ENCODE measurements at regions not wholly inside any gene's neighbourhood (a gene's known extent, or its start where the extent isn't known, plus 50 kb on each side); places are given as distances from the start of the nearest gene placed in this dataset.

DNA sequence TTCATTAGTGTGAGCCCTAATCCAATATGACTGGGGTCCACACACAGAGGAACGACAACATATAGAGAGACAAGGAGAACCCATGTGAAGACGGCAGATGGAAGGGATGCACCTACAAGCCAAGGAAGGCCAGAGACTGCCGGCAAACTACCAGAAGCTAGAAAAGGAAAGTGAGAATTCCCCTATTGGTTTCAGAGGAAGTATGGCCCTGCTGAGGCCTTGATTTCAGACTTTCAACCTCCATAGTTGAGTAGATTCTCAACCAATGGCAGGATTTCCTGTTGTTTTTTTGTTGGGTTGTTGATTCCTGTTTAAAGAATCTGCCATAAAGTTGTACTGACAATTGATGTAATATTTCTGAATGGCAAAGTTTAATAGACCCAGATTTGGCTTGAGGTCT is 241.5 kb downstream of the SATB2 start:
- no peak overlapping the region for H3K4me3 ChIP-seq (ENCODE audit: low read length)
- H3K9me3 ChIP-seq (ENCODE audit: control insufficient read depth, insufficient read depth, low read length) = no peaks in the 10 kb centered on the region
- no peaks in the 10 kb centered on the region for H3K4me1 ChIP-seq (ENCODE audit: control insufficient read depth, insufficient read depth, low read length)
- no peak overlapping the region for H3K27ac ChIP-seq (ENCODE audit: low read length)
- no peaks in the 10 kb centered on the region for H3K27me3 ChIP-seq (ENCODE audit: control insufficient read depth, insufficient read depth, low read length)
- DNase-seq (ENCODE audit: low read depth, low spot score) = no peak
- no peaks in the 10 kb centered on the region for H3K36me3 ChIP-seq (ENCODE audit: control insufficient read depth, insufficient read depth, low read length)
- no CpG with 5 or more reads among the region's 3 CpGs for WGBS (ENCODE audit: insufficient coverage, insufficient read length)

- Histone ChIP-seq H3K9me3 (ENCODE audit: control insufficient read depth, insufficient read depth, low read length) (no peaks in the 10 kb centered on the region; the same call in 1 of the 2 replicates), H3K36me3 (ENCODE audit: control insufficient read depth, insufficient read depth, low read length) (no peaks in the 10 kb centered on the region), H3K27me3 (ENCODE audit: control insufficient read depth, insufficient read depth, low read length) (no peaks in the 10 kb centered on the region), H3K4me1 (ENCODE audit: control insufficient read depth, insufficient read depth, low read length) (no peaks in the 10 kb centered on the region), H3K4me3 (ENCODE audit: low read length) (no peak overlapping the region), H3K27ac (ENCODE audit: low read length) (no peak overlapping the region)
- DNase-seq (ENCODE audit: low read depth, low spot score) = no peak
- no CpG with 5 or more reads among the region's 2 CpGs for WGBS (ENCODE audit: insufficient coverage, insufficient read length)
These were observed 250.7 kb downstream of the SATB2 start for GRCh38 chr2:199207011-199207410.

DNA sequence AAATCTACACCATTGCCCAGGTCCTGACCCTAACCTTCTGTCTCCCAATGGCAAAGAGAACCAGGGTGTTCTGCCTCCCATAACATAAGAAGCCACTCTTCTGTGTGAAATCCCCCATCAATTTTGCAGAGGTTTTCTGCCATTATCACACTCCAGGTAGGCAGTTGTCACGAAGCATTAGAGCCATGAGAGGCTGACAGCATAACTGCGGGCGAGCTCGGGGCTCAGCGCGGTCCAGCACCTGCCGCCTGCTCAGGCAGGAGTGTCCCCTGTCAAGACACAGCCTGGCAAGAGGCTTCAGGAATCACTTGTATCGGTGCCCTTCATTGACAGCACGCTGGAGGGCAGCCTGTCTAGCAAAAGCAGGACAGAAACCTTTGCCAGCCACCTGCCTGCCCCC is 251.2 kb downstream of the SATB2 start:
- Histone ChIP-seq H3K9me3 (ENCODE audit: control insufficient read depth, insufficient read depth, low read length) (no peaks in the 10 kb centered on the region; the same call in 1 of the 2 replicates), H3K4me3 (ENCODE audit: low read length) (no peak overlapping the region), H3K27ac (ENCODE audit: low read length) (no peak overlapping the region), H3K36me3 (ENCODE audit: control insufficient read depth, insufficient read depth, low read length) (no peaks in the 10 kb centered on the region), H3K4me1 (ENCODE audit: control insufficient read depth, insufficient read depth, low read length) (no peaks in the 10 kb centered on the region), H3K27me3 (ENCODE audit: control insufficient read depth, insufficient read depth, low read length) (no peaks in the 10 kb centered on the region)
- WGBS (ENCODE audit: insufficient coverage, insufficient read length) = no CpG with 5 or more reads among the region's 9 CpGs
- no peak for DNase-seq (ENCODE audit: low read depth, low spot score)

DNA sequence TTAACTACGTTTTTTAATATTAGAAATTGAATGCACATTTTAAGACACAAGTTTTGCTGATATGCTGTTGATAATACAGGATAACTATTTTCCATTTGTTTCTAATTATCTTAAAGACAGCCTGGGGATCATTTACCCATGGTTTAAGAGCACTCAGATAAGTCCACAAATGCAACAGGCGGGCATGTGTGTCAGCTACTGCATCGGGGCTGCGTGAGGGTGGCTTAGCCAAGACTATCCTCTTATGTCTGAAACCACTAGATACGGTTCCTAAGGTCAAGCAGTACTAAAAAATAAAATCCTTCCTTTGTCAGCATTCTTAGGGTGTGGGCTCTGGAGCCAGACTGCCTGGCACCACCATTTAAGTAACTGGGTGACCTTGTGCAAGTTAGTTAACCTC is 254.8 kb downstream of the SATB2 start:
- WGBS (ENCODE audit: insufficient coverage, insufficient read length) = no CpG with 5 or more reads among the region's 5 CpGs
- H3K4me1 ChIP-seq (ENCODE audit: control insufficient read depth, insufficient read depth, low read length) = no peaks in the 10 kb centered on the region
- no peak overlapping the region for H3K27ac ChIP-seq (ENCODE audit: low read length)
- DNase-seq (ENCODE audit: low read depth, low spot score) = no peak
- no peaks in the 10 kb centered on the region for H3K9me3 ChIP-seq (ENCODE audit: control insufficient read depth, insufficient read depth, low read length)
- H3K4me3 ChIP-seq (ENCODE audit: low read length) = no peak overlapping the region
- no peaks in the 10 kb centered on the region for H3K27me3 ChIP-seq (ENCODE audit: control insufficient read depth, insufficient read depth, low read length)
- H3K36me3 ChIP-seq (ENCODE audit: control insufficient read depth, insufficient read depth, low read length) = no peaks in the 10 kb centered on the region

GRCh38 chr2:199201539-199201938 is 256.2 kb downstream of the SATB2 start:
- no peaks in the 10 kb centered on the region for H3K36me3 ChIP-seq (ENCODE audit: control insufficient read depth, insufficient read depth, low read length)
- no CpG with 5 or more reads among the region's 1 CpG for WGBS (ENCODE audit: insufficient coverage, insufficient read length)
- no peak overlapping the region for H3K27ac ChIP-seq (ENCODE audit: low read length)
- H3K9me3 ChIP-seq (ENCODE audit: control insufficient read depth, insufficient read depth, low read length) = no peaks in the 10 kb centered on the region
- no peak overlapping the region for H3K4me3 ChIP-seq (ENCODE audit: low read length)
- H3K4me1 ChIP-seq (ENCODE audit: control insufficient read depth, insufficient read depth, low read length) = no peaks in the 10 kb centered on the region
- no peaks in the 10 kb centered on the region for H3K27me3 ChIP-seq (ENCODE audit: control insufficient read depth, insufficient read depth, low read length)
- DNase-seq (ENCODE audit: low read depth, low spot score) = no peak

GRCh38 chr2:199199797-199200196 is 257.9 kb downstream of the SATB2 start:
- Histone ChIP-seq H3K27ac (ENCODE audit: low read length) (no peak overlapping the region), H3K4me3 (ENCODE audit: low read length) (no peak overlapping the region), H3K4me1 (ENCODE audit: control insufficient read depth, insufficient read depth, low read length) (no peaks in the 10 kb centered on the region), H3K27me3 (ENCODE audit: control insufficient read depth, insufficient read depth, low read length) (no peaks in the 10 kb centered on the region), H3K36me3 (ENCODE audit: control insufficient read depth, insufficient read depth, low read length) (no peaks in the 10 kb centered on the region), H3K9me3 (ENCODE audit: control insufficient read depth, insufficient read depth, low read length) (no peaks in the 10 kb centered on the region)
- WGBS (ENCODE audit: insufficient coverage, insufficient read length) = no CpG with 5 or more reads among the region's 1 CpG
- DNase-seq (ENCODE audit: low read depth, low spot score) = no peak

GRCh38 chr2:199197448-199197847 is 260.3 kb downstream of the SATB2 start:
- no CpG with 5 or more reads among the region's 1 CpG for WGBS (ENCODE audit: insufficient coverage, insufficient read length)
- no peak for DNase-seq (ENCODE audit: low read depth, low spot score)
- Histone ChIP-seq H3K9me3 (ENCODE audit: control insufficient read depth, insufficient read depth, low read length) (no peaks in the 10 kb centered on the region), H3K27ac (ENCODE audit: low read length) (no peak overlapping the region), H3K4me1 (ENCODE audit: control insufficient read depth, insufficient read depth, low read length) (no peaks in the 10 kb centered on the region), H3K36me3 (ENCODE audit: control insufficient read depth, insufficient read depth, low read length) (no peaks in the 10 kb centered on the region), H3K27me3 (ENCODE audit: control insufficient read depth, insufficient read depth, low read length) (no peaks in the 10 kb centered on the region), H3K4me3 (ENCODE audit: low read length) (no peak overlapping the region)

- WGBS (ENCODE audit: insufficient coverage, insufficient read length) = no CpG with 5 or more reads among the region's 3 CpGs
- H3K27ac ChIP-seq (ENCODE audit: low read length) = no peak overlapping the region
- no peak for DNase-seq (ENCODE audit: low read depth, low spot score)
- H3K36me3 ChIP-seq (ENCODE audit: control insufficient read depth, insufficient read depth, low read length) = no peaks in the 10 kb centered on the region
- H3K4me3 ChIP-seq (ENCODE audit: low read length) = no peak overlapping the region
- H3K27me3 ChIP-seq (ENCODE audit: control insufficient read depth, insufficient read depth, low read length) = no peaks in the 10 kb centered on the region
- H3K9me3 ChIP-seq (ENCODE audit: control insufficient read depth, insufficient read depth, low read length) = no peaks in the 10 kb centered on the region
- H3K4me1 ChIP-seq (ENCODE audit: control insufficient read depth, insufficient read depth, low read length) = no peaks in the 10 kb centered on the region
These were observed 261.1 kb downstream of the SATB2 start for GRCh38 chr2:199196686-199197085.

DNA sequence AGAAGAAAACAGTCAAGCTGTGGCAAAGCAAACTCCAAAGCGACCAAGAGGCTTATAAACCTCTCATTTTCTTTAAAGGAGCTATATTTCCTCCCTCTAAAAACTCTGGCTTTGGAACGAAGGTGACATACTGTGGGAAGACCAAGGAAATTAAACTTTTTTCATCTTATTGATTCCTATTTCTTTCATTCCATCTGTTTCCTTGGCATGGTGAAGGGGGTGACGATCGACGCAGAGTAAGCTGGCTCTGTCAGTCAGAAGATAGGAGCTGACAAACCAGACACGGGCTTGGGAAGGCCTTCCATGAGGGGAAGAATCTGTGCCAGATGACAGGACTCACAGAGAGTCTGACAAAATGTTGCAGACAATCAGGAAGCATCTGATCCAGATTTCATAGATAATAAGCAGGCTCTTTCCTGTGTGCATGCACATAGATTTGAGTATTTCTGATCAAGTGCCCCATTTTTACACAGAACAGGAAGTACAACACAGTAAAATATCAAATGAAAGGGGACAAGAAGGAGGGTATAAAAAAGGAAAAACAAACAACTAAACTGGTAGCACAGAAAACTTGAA is 261.7 kb downstream of the SATB2 start:
- H3K4me3 ChIP-seq (ENCODE audit: low read length) = no peak overlapping the region
- no peak for DNase-seq (ENCODE audit: low read depth, low spot score)
- H3K9me3 ChIP-seq (ENCODE audit: control insufficient read depth, insufficient read depth, low read length) = no peaks in the 10 kb centered on the region
- no peak overlapping the region for H3K27ac ChIP-seq (ENCODE audit: low read length)
- H3K27me3 ChIP-seq (ENCODE audit: control insufficient read depth, insufficient read depth, low read length) = no peaks in the 10 kb centered on the region
- H3K4me1 ChIP-seq (ENCODE audit: control insufficient read depth, insufficient read depth, low read length) = peaks cover 3% of the 10 kb centered on the region; the same call in 1 of the 2 replicates
- WGBS (ENCODE audit: insufficient coverage, insufficient read length) = no CpG with 5 or more reads among the region's 6 CpGs
- no peaks in the 10 kb centered on the region for H3K36me3 ChIP-seq (ENCODE audit: control insufficient read depth, insufficient read depth, low read length)

DNA sequence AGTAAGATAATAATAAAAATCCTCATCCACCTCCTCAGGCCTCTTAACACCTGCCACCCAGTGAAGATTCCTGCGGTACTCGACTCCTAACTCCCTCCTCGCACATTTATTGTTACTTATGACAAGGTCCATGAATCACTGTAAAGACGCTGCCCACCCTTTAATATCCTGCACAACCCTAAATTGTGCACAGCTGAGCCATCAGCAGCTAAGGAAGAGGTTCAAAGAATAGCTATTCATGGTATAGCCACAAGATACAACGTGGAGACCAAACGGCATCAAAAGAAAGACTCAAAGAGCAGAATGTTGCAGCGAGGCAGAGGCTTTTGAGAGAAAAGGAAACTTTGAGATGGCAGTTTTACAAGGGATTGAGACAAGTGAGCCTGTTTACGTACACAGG is 266.3 kb downstream of the SATB2 start:
- DNase-seq (ENCODE audit: low read depth, low spot score) = no peak
- no peak overlapping the region for H3K27ac ChIP-seq (ENCODE audit: low read length)
- no peaks in the 10 kb centered on the region for H3K9me3 ChIP-seq (ENCODE audit: control insufficient read depth, insufficient read depth, low read length)
- H3K4me3 ChIP-seq (ENCODE audit: low read length) = no peak overlapping the region
- peaks cover 4% of the 10 kb centered on the region; the same call in 1 of the 2 replicates for H3K4me1 ChIP-seq (ENCODE audit: control insufficient read depth, insufficient read depth, low read length)
- no peaks in the 10 kb centered on the region for H3K36me3 ChIP-seq (ENCODE audit: control insufficient read depth, insufficient read depth, low read length)
- no CpG with 5 or more reads among the region's 8 CpGs for WGBS (ENCODE audit: insufficient coverage, insufficient read length)
- H3K27me3 ChIP-seq (ENCODE audit: control insufficient read depth, insufficient read depth, low read length) = no peaks in the 10 kb centered on the region

DNA sequence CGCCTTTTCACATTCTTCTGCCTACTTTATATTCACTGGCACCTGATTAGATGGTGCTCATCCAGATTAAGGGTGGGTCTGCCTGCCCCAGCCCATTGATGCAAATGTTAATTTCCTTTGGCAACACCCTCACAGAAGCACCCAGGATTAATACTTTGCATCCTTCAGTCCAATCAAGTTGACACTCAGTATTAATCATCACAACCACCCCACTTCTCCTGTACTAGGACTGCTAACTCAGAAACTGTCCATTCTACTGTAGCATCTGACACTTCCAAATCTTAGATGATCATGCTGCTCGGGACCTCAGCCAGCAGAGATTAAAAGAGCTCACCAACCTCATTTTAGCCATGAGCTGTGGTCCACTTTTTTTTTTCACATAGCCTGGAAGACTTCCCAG is 268.5 kb downstream of the SATB2 start:
- H3K4me3 ChIP-seq (ENCODE audit: low read length) = no peak overlapping the region
- H3K9me3 ChIP-seq (ENCODE audit: control insufficient read depth, insufficient read depth, low read length) = no peaks in the 10 kb centered on the region
- H3K4me1 ChIP-seq (ENCODE audit: control insufficient read depth, insufficient read depth, low read length) = peaks cover 6% of the 10 kb centered on the region
- no peaks in the 10 kb centered on the region for H3K27me3 ChIP-seq (ENCODE audit: control insufficient read depth, insufficient read depth, low read length)
- no CpG with 5 or more reads among the region's 2 CpGs for WGBS (ENCODE audit: insufficient coverage, insufficient read length)
- no peak overlapping the region for H3K27ac ChIP-seq (ENCODE audit: low read length)
- H3K36me3 ChIP-seq (ENCODE audit: control insufficient read depth, insufficient read depth, low read length) = no peaks in the 10 kb centered on the region
- no peak for DNase-seq (ENCODE audit: low read depth, low spot score)

All from iPS DF 6.9 (cell line).